CD14-positive monocyte (primary cell): ENCODE measurements at regions not wholly inside any gene's neighbourhood (a gene's known extent, or its start where the extent isn't known, plus 50 kb on each side); places are given as distances from the start of the nearest gene placed in this dataset.

Experiments used
- DNase-seq, 3 donors: peaks; one replicate each; pipeline ENCODE4 v3.0.0-alpha.2; 2011 to 2022
- H2AFZ ChIP-seq: 2 replicates; pipeline ENCODE4 v1.6.0; 2012; ENCODE audit warnings: mild to moderate bottlenecking, low read depth, low read length, inconsistent platforms; ENCODE audit not compliant: insufficient read depth, poor library complexity, severe bottlenecking
- H3K27ac ChIP-seq, 2 donors: 1 replicate in 1 of 2; 2 replicates in 1 of 2; pipeline ENCODE4 v1.5.1; 2012 to 2013; ENCODE audit warnings: low read length in 2 of 2, control low read depth in 1 of 2, inconsistent platforms in 1 of 2, low read depth in 1 of 2, mild to moderate bottlenecking in 1 of 2
- H3K27me3 ChIP-seq, 2 donors: one replicate each; pipeline versions ENCODE4 v1.6.0 to v1.6.1; 2011 to 2013; ENCODE audit warnings: low read length in 2 of 2; ENCODE audit not compliant: control insufficient read depth in 2 of 2, insufficient read depth in 2 of 2
- H3K36me3 ChIP-seq, 2 donors: replicated peaks in 1 of 2; 1 replicate in 1 of 2; 2 replicates in 1 of 2; pipeline versions ENCODE4 v1.5.1 to v1.6.1; 2012 to 2013; ENCODE audit warnings: low read length in 2 of 2, control low read depth in 1 of 2, inconsistent platforms in 1 of 2, mild to moderate bottlenecking in 1 of 2; ENCODE audit not compliant: insufficient read depth in 2 of 2, control insufficient read depth in 1 of 2
- H3K4me1 ChIP-seq, 2 donors: 1 replicate in 1 of 2; 2 replicates in 1 of 2; pipeline versions ENCODE4 v1.5.1 to v1.6.1; 2012 to 2013; ENCODE audit warnings: low read length in 2 of 2, control low read depth in 1 of 2, inconsistent platforms in 1 of 2, mild to moderate bottlenecking in 1 of 2, moderate library complexity in 1 of 2; ENCODE audit not compliant: insufficient read depth in 2 of 2, control insufficient read depth in 1 of 2
- H3K4me2 ChIP-seq: replicated peaks from 2 replicates; pipeline ENCODE3; 2012; ENCODE audit warnings: low read length, moderate library complexity, mild to moderate bottlenecking; ENCODE audit not compliant: poor library complexity, severe bottlenecking; ENCODE audit errors: extremely low read depth
- H3K4me3 ChIP-seq, 3 experiments: fragments of 200-600 bp in 1 of 3; sonication (generic) in 1 of 3; replicated peaks in 1 of 3; 1 replicate in 2 of 3; 2 replicates in 1 of 3; pipeline ENCODE4 v1.5.1; 2011 to 2013; ENCODE audit warnings: low read length in 3 of 3, mild to moderate bottlenecking in 3 of 3, control low read depth in 2 of 3, low read depth in 2 of 3, inconsistent platforms in 1 of 3, moderate library complexity in 1 of 3
- H3K79me2 ChIP-seq: 2 replicates; pipeline ENCODE4 v1.6.0; 2012; ENCODE audit warnings: mild to moderate bottlenecking, control low read depth, inconsistent platforms, low read length, moderate library complexity; ENCODE audit not compliant: insufficient read depth
- H3K9ac ChIP-seq: 2 replicates; pipeline ENCODE4 v1.6.0; 2017; ENCODE audit warnings: low read length, mild to moderate bottlenecking; ENCODE audit not compliant: insufficient read depth, poor library complexity, severe bottlenecking
- H3K9me3 ChIP-seq, 2 donors: replicated peaks in 1 of 2; 1 replicate in 1 of 2; 2 replicates in 1 of 2; pipeline versions ENCODE4 v1.5.1 to v1.6.1; 2012 to 2013; ENCODE audit warnings: low read length in 2 of 2, control low read depth in 1 of 2; ENCODE audit not compliant: control insufficient read depth in 1 of 2, insufficient read depth in 1 of 2
- H4K20me1 ChIP-seq: 2 replicates; pipeline ENCODE4 v1.6.0; 2012; ENCODE audit warnings: mild to moderate bottlenecking, low read length, control low read depth, moderate library complexity; ENCODE audit not compliant: insufficient read depth
- H3K27ac Mint-ChIP-seq, 7 donors: one replicate each; pipeline ENCODE4 v1.8.0; 2020; ENCODE audit warnings: mild to moderate bottlenecking in 7 of 7, mixed read lengths in 7 of 7, moderate library complexity in 6 of 7, inconsistent platforms in 2 of 7
- H3K27me3 Mint-ChIP-seq, 3 donors: one replicate each; pipeline ENCODE4 v1.8.0; 2021 to 2022; ENCODE audit warnings: low read depth in 3 of 3, mild to moderate bottlenecking in 3 of 3, mixed read lengths in 3 of 3, moderate library complexity in 3 of 3, inconsistent platforms in 1 of 3
- H3K36me3 Mint-ChIP-seq, 2 donors: one replicate each; pipeline ENCODE4 v1.8.0; 2020; ENCODE audit warnings: mixed read lengths in 2 of 2, inconsistent platforms in 1 of 2, mild to moderate bottlenecking in 1 of 2
- H3K4me1 Mint-ChIP-seq: one replicate; pipeline ENCODE4 v1.8.0; 2020; ENCODE audit warnings: mild to moderate bottlenecking, mixed read lengths
- H3K4me3 Mint-ChIP-seq, 2 donors: one replicate each; pipeline ENCODE4 v1.8.0; 2020; ENCODE audit warnings: mild to moderate bottlenecking in 2 of 2, mixed read lengths in 2 of 2, moderate library complexity in 1 of 2
- H3K9me3 Mint-ChIP-seq, 7 donors: one replicate each; pipeline ENCODE4 v1.8.0; 2020 to 2022; ENCODE audit warnings: mixed read lengths in 7 of 7, mild to moderate bottlenecking in 6 of 7, moderate library complexity in 6 of 7, inconsistent platforms in 2 of 7
- WGBS: methylation state at CpG from one replicate; pipeline ENCODE4 v1.1.5; 2013; ENCODE audit warnings: missing lambda C conversion rate; ENCODE audit not compliant: insufficient coverage; 5-methylcytosine and 5-hydroxymethylcytosine counted together
- intact Hi-C, 2 donors: fragments of 100-400 bp; cut with micrococcal nuclease; formaldehyde crosslinking; loops; one replicate each; pipeline versions ENCODE4 v1.15.0 to v1.15.1; 2023
- TF ChIP-seq, protein P1 (sequence below): fragments of 200-600 bp; IDR thresholded peaks from one replicate; pipeline ENCODE4 v1.8.0; 2022; ENCODE audit warnings: antibody characterized with exemption, mild to moderate bottlenecking

DNA sequence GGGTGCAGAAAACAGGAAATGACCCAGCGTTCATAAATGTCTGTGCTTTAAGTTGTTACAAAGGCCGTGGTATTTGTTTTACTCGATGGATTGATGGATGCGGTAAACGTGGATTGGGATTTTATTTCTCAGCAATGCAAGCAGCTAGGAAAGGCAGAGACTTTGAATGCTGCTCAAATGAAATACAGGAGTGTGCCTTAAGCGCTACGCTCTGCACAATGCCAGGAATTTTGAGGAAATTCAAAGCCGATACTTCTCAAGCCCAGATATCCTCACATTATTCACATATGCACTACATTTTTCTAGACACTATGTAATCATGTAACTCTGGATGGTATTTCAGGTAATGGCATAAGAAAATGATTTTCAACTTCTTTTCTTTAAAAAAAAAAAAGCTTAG, 514.3 kb upstream of the ADARB2 start:
- H2AFZ ChIP-seq: no peak overlapping the region
- H3K4me3 ChIP-seq: no peak overlapping the region
- H3K4me2 ChIP-seq: no peak overlapping the region
- H3K9me3 ChIP-seq: peaks cover 0 to 5% of the 10 kb centered on the region in 2 donors
- intact Hi-C loops: no loop called here
- no peak overlapping the region for H3K9ac ChIP-seq
- DNase-seq: no peak
- WGBS: 43% methylated on average over 5 of the region's 8 CpGs
- H3K27me3 Mint-ChIP-seq: no peaks in the 10 kb centered on the region
- H3K4me3 Mint-ChIP-seq: no peak overlapping the region
- H3K9me3 Mint-ChIP-seq: peaks cover 2 to 18% (median 10%) of the 10 kb centered on the region in 7 donors
- no peaks in the 10 kb centered on the region for H3K4me1 Mint-ChIP-seq
- H3K27ac Mint-ChIP-seq: no peak overlapping the region
- no peaks in the 10 kb centered on the region for H3K4me1 ChIP-seq
- H3K36me3 Mint-ChIP-seq: no peaks in the 10 kb centered on the region
- TF ChIP-seq, protein P1, sequence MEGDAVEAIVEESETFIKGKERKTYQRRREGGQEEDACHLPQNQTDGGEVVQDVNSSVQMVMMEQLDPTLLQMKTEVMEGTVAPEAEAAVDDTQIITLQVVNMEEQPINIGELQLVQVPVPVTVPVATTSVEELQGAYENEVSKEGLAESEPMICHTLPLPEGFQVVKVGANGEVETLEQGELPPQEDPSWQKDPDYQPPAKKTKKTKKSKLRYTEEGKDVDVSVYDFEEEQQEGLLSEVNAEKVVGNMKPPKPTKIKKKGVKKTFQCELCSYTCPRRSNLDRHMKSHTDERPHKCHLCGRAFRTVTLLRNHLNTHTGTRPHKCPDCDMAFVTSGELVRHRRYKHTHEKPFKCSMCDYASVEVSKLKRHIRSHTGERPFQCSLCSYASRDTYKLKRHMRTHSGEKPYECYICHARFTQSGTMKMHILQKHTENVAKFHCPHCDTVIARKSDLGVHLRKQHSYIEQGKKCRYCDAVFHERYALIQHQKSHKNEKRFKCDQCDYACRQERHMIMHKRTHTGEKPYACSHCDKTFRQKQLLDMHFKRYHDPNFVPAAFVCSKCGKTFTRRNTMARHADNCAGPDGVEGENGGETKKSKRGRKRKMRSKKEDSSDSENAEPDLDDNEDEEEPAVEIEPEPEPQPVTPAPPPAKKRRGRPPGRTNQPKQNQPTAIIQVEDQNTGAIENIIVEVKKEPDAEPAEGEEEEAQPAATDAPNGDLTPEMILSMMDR: no peak
- no peaks in the 10 kb centered on the region for H4K20me1 ChIP-seq
- no peaks in the 10 kb centered on the region for H3K79me2 ChIP-seq
- H3K27me3 ChIP-seq: no peaks in the 10 kb centered on the region
- H3K36me3 ChIP-seq: no peaks in the 10 kb centered on the region
- H3K27ac ChIP-seq: no peak overlapping the region

DNA sequence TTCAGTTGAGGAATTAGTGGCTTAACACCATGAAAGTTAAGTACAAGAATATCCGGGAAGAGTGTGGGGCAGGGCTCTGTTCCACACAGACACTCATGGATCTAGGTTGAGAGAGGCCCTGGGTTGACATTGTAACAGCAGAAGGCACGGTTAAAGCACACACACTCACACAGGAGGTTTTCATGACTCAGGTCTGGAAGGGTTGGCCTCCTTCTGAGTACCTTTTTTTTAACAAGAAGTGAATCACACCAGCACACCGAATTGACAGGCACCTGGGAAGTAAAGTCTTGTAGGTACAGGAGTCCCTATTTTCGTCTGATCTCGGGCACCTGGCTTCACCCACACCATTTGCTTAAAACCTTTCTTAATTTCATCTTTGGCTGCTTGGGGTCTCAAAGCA, 509.4 kb upstream of the ADARB2 start:
- intact Hi-C loops: no loop called here
- Histone ChIP-seq H3K9me3 (peaks cover 2 to 4% of the 10 kb centered on the region in 2 donors), H3K4me3 (no peak overlapping the region), H3K4me1 (no peaks in the 10 kb centered on the region), H3K79me2 (no peaks in the 10 kb centered on the region), H3K36me3 (no peaks in the 10 kb centered on the region), H2AFZ (no peak overlapping the region), H4K20me1 (no peaks in the 10 kb centered on the region), H3K27ac (no peak overlapping the region), H3K4me2 (no peak overlapping the region), H3K27me3 (no peaks in the 10 kb centered on the region), H3K9ac (no peak overlapping the region)
- Mint-ChIP-seq H3K27ac (no peak overlapping the region), H3K36me3 (no peaks in the 10 kb centered on the region), H3K9me3 (peaks cover 0 to 15% (median 4%) of the 10 kb centered on the region in 7 donors), H3K27me3 (peaks cover 0 to 3% (median 1%) of the 10 kb centered on the region in 3 donors), H3K4me3 (no peak overlapping the region), H3K4me1 (no peaks in the 10 kb centered on the region)
- DNase-seq: no peak
- TF ChIP-seq, protein P1: no peak
- 100% methylated on average over 2 of the region's 5 CpGs for WGBS
